Activated CD8-positive, alpha-beta T cell treated with anti-CD3 and anti-CD28 coated beads, Interleukin-2, amount 10 ng/mL, durations not matched to agents 7 days and 5 days (primary cell): ENCODE measurements at regions not wholly inside any gene's neighbourhood (a gene's known extent, or its start where the extent isn't known, plus 50 kb on each side); places are given as distances from the start of the nearest gene placed in this dataset.

Experiments
- ATAC-seq: fragments of 150-1000 bp; cut with Tn5 transposase; one replicate; pipeline ENCODE4 v1.10.0; 2021; ENCODE audit warnings: moderate library complexity
- CTCF ChIA-PET: fragments of 350-600 bp; sonication (Branson Sonifier 250); formaldehyde crosslinking; loops from one replicate; lab custom pipeline; 2021; ENCODE audit warnings: antibody characterized with exemption; lab: Charles Lee
- POLR2A ChIA-PET: fragments of 350-600 bp; sonication (Branson Sonifier 250); formaldehyde crosslinking; loops from one replicate; lab custom pipeline; 2021; ENCODE audit warnings: antibody characterized with exemption; lab: Charles Lee
- DNase-seq: peaks from one replicate; pipeline ENCODE4 v3.0.0-alpha.2; 2020
- H3K27ac Mint-ChIP-seq: one replicate; pipeline ENCODE4 v1.8.0; 2021; ENCODE audit warnings: mild to moderate bottlenecking, mixed read lengths
- H3K27me3 Mint-ChIP-seq: one replicate; pipeline ENCODE4 v1.8.0; 2021; ENCODE audit warnings: low read depth, mixed read lengths
- H3K36me3 Mint-ChIP-seq: one replicate; pipeline ENCODE4 v1.8.0; 2021; ENCODE audit warnings: low read depth, mixed read lengths
- H3K4me1 Mint-ChIP-seq: one replicate; pipeline ENCODE4 v1.8.0; 2021; ENCODE audit warnings: low read depth, mixed read lengths
- H3K4me3 Mint-ChIP-seq: one replicate; pipeline ENCODE4 v1.8.0; 2021; ENCODE audit warnings: mild to moderate bottlenecking, mixed read lengths
- H3K9me3 Mint-ChIP-seq: one replicate; pipeline ENCODE4 v1.8.0; 2022; ENCODE audit warnings: mixed read lengths; ENCODE audit not compliant: insufficient read depth

- ChIA-PET POLR2A (no interaction called here), CTCF (interaction anchor here (1.4 to 1.6 kb wide), 2 partner anchors 31 to 882 kb away, joined by 3 to 4 read pairs; no protein-coding TSS in a partner anchor)
- Mint-ChIP-seq H3K4me3 (no peak overlapping the region), H3K4me1 (no peaks in the 10 kb centered on the region), H3K36me3 (no peaks in the 10 kb centered on the region), H3K27me3 (peaks cover 8% of the 10 kb centered on the region), H3K27ac (no peak overlapping the region), H3K9me3 (no peaks in the 10 kb centered on the region)
- ATAC-seq: no peak
- DNase-seq: no peak
These were observed 126.4 kb upstream of the PCED1B start for GRCh38 chr12:46952880-46953483.

- Mint-ChIP-seq H3K36me3 (no peaks in the 10 kb centered on the region), H3K4me1 (no peaks in the 10 kb centered on the region), H3K27me3 (peaks cover 11% of the 10 kb centered on the region), H3K9me3 (no peaks in the 10 kb centered on the region), H3K4me3 (no peak overlapping the region), H3K27ac (no peak overlapping the region)
- no peak for ATAC-seq
- ChIA-PET POLR2A (no interaction called here), CTCF (interaction anchor here (0.7 kb wide), 1 partner anchor 30 kb away, joined by 3 read pairs; no protein-coding TSS in a partner anchor)
- DNase-seq: no peak
These were observed 122.9 kb upstream of the PCED1B start for GRCh38 chr12:46956451-46957035.

GRCh38 chr12:46958053-46958452 lies 121.4 kb upstream of the PCED1B start:
- ChIA-PET CTCF (no interaction called here), POLR2A (interaction anchor here (0.6 kb wide), 1 partner anchor 226 kb away, joined by 4 read pairs; no protein-coding TSS in a partner anchor)
- Mint-ChIP-seq H3K9me3 (no peaks in the 10 kb centered on the region), H3K27ac (no peak overlapping the region), H3K4me3 (no peak overlapping the region), H3K27me3 (peaks cover 15% of the 10 kb centered on the region), H3K4me1 (no peaks in the 10 kb centered on the region), H3K36me3 (no peaks in the 10 kb centered on the region)
- DNase-seq (no peak), ATAC-seq (no peak)

- no peaks in the 10 kb centered on the region for H3K9me3 Mint-ChIP-seq
- ChIA-PET CTCF (no interaction called here), POLR2A (no interaction called here)
- H3K27ac Mint-ChIP-seq: no peak overlapping the region
- no peaks in the 10 kb centered on the region for H3K4me1 Mint-ChIP-seq
- ATAC-seq: no peak
- no peaks in the 10 kb centered on the region for H3K36me3 Mint-ChIP-seq
- H3K4me3 Mint-ChIP-seq: no peak overlapping the region
- DNase-seq: no peak
- peaks cover 15% of the 10 kb centered on the region for H3K27me3 Mint-ChIP-seq
These were observed 120.7 kb upstream of the PCED1B start for GRCh38 chr12:46958599-46959290.

GRCh38 chr12:46959502-46959901 lies 119.9 kb upstream of the PCED1B start:
- DNase-seq: no peak
- ATAC-seq: no peak
- CTCF ChIA-PET: no interaction called here

GRCh38 chr12:46960681-46961080 lies 118.7 kb upstream of the PCED1B start:
- no peak for DNase-seq
- no peak for ATAC-seq
- peaks cover 7% of the 10 kb centered on the region for H3K27me3 Mint-ChIP-seq
- no peaks in the 10 kb centered on the region for H3K36me3 Mint-ChIP-seq
- no peaks in the 10 kb centered on the region for H3K9me3 Mint-ChIP-seq
- no peak overlapping the region for H3K27ac Mint-ChIP-seq
- ChIA-PET POLR2A (no interaction called here), CTCF (no interaction called here)
- no peaks in the 10 kb centered on the region for H3K4me1 Mint-ChIP-seq
- no peak overlapping the region for H3K4me3 Mint-ChIP-seq

More at GRCh38 chr12:46959502-46959901, 119.9 kb upstream of the PCED1B start:
- Mint-ChIP-seq H3K27ac (no peak overlapping the region), H3K36me3 (no peaks in the 10 kb centered on the region), H3K27me3 (peaks cover 11% of the 10 kb centered on the region), H3K4me1 (no peaks in the 10 kb centered on the region), H3K9me3 (no peaks in the 10 kb centered on the region), H3K4me3 (no peak overlapping the region)
- POLR2A ChIA-PET: no interaction called here

GRCh38 chr12:46963191-46963590 lies 116.2 kb upstream of the PCED1B start:
- Mint-ChIP-seq H3K9me3 (no peaks in the 10 kb centered on the region), H3K4me1 (no peaks in the 10 kb centered on the region), H3K4me3 (no peak overlapping the region), H3K27ac (no peak overlapping the region), H3K36me3 (no peaks in the 10 kb centered on the region), H3K27me3 (peaks cover 12% of the 10 kb centered on the region)
- CTCF ChIA-PET: no interaction called here
- DNase-seq (no peak), ATAC-seq (no peak)
- POLR2A ChIA-PET: no interaction called here

GRCh38 chr12:46963977-46964971 lies 115.1 kb upstream of the PCED1B start:
- no peak overlapping the region for H3K27ac Mint-ChIP-seq
- H3K9me3 Mint-ChIP-seq: no peaks in the 10 kb centered on the region
- CTCF ChIA-PET: no interaction called here
- no peak for ATAC-seq
- H3K36me3 Mint-ChIP-seq: no peaks in the 10 kb centered on the region
- peaks cover 12% of the 10 kb centered on the region for H3K27me3 Mint-ChIP-seq
- no peak overlapping the region for H3K4me3 Mint-ChIP-seq
- POLR2A ChIA-PET: no interaction called here
- H3K4me1 Mint-ChIP-seq: no peaks in the 10 kb centered on the region
- DNase-seq: no peak

GRCh38 chr12:46965137-46965536 lies 114.3 kb upstream of the PCED1B start:
- ChIA-PET POLR2A (no interaction called here), CTCF (interaction anchor here (1.6 kb wide), 1 partner anchor 840 kb away, joined by 4 read pairs; no protein-coding TSS in a partner anchor)
- H3K36me3 Mint-ChIP-seq: no peaks in the 10 kb centered on the region
- ATAC-seq (no peak), DNase-seq (no peak)
- no peak overlapping the region for H3K27ac Mint-ChIP-seq
- H3K4me1 Mint-ChIP-seq: no peaks in the 10 kb centered on the region
- no peak overlapping the region for H3K4me3 Mint-ChIP-seq
- peaks cover 10% of the 10 kb centered on the region for H3K27me3 Mint-ChIP-seq
- no peaks in the 10 kb centered on the region for H3K9me3 Mint-ChIP-seq

GRCh38 chr12:46965880-46966279 lies 113.5 kb upstream of the PCED1B start:
- Mint-ChIP-seq H3K9me3 (no peaks in the 10 kb centered on the region), H3K36me3 (no peaks in the 10 kb centered on the region), H3K4me3 (no peak overlapping the region), H3K4me1 (no peaks in the 10 kb centered on the region), H3K27me3 (peaks cover 8% of the 10 kb centered on the region), H3K27ac (no peak overlapping the region)
- ChIA-PET CTCF (interaction anchor here (1.6 kb wide), 2 partner anchors 56 to 841 kb away, joined by 3 to 4 read pairs; no protein-coding TSS in a partner anchor), POLR2A (no interaction called here)
- no peak for ATAC-seq
- no peak for DNase-seq

- no peaks in the 10 kb centered on the region for H3K9me3 Mint-ChIP-seq
- ChIA-PET CTCF (no interaction called here), POLR2A (no interaction called here)
- H3K4me1 Mint-ChIP-seq: no peaks in the 10 kb centered on the region
- no peak overlapping the region for H3K27ac Mint-ChIP-seq
- peaks cover 7% of the 10 kb centered on the region for H3K27me3 Mint-ChIP-seq
- DNase-seq (no peak), ATAC-seq (no peak)
- H3K4me3 Mint-ChIP-seq: no peak overlapping the region
- no peaks in the 10 kb centered on the region for H3K36me3 Mint-ChIP-seq
These were observed 108.8 kb upstream of the PCED1B start for GRCh38 chr12:46970636-46971035.
